GM18502 (cell line): ENCODE measurements at regions not wholly inside any gene's neighbourhood (a gene's known extent, or its start where the extent isn't known, plus 50 kb on each side); places are given as distances from the start of the nearest gene placed in this dataset.
"Not testable (repeated sequence)": the region's sequence is repeated elsewhere in the genome, so short reads cannot be mapped to it uniquely, and the experiment has no call there.

Experiments used
- ATAC-seq: cut with Tn5 transposase; IDR thresholded peaks from one replicate; pipeline ENCODE4 v1.9.1; 2021; ENCODE audit warnings: mild to moderate bottlenecking; ENCODE audit not compliant: unreplicated experiment, poor library complexity

DNA sequence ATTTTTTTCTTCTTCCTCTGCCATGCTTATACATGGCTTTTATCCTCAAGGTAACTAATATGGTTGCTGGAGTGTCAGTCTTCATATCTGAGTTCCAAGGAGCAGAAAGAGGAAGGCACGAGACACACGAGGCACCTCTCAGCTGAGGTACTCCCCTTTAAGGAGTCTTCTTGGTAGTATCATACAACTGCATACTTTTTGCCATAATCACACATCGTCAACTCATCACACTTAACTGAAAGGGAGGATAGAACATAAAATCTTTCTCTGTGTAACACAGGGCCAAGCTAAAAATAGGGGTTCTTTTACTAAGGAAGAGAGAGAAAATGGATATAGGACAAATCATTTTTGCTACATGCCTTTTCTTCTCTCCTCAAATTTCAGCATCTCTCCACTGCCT lies 104.2 kb downstream of the OXSM start:
- no peak for ATAC-seq

DNA sequence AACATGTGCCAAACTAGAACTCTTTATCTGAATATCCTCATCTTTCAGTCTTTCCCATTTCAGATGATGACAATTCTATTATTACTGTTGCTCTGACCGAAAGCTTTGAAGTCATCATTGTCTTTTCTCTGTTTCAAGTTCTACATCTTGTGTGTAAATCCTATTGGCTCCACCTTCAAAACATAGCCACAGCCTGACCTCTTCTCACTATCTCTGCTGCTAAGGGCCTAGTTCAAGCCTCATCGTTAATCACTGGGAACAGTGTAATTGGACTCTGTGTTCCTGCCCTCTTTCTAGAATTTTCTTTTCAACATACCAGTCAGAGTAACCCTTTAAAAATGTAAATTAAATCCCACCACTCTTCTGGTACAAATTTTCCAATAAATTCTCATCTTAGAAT lies 105.1 kb downstream of the OXSM start:
- no peak for ATAC-seq

- ATAC-seq, result no peak
These were observed 105.6 kb downstream of the OXSM start for GRCh38 chr3:25895443-25895842.

DNA sequence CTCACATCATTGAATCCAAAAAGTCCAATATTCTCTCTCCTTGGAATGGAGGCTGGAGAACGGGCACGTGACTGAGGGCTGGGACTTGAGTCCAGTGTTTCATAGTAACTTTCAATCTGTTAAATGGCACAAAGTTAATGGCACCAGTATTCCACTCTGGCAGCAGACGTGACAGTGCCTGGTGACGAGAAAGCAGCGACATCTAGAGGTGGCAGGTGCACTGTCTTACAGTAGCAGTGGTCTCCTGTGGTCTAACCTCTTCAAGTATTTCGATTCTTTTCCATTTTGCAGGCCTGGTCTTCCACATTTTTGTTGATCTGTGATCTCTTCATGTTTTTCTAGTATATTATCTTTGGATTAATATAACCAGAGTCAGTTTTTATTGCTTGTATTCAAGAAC lies 107.1 kb downstream of the OXSM start:
- ATAC-seq, result no peak

DNA sequence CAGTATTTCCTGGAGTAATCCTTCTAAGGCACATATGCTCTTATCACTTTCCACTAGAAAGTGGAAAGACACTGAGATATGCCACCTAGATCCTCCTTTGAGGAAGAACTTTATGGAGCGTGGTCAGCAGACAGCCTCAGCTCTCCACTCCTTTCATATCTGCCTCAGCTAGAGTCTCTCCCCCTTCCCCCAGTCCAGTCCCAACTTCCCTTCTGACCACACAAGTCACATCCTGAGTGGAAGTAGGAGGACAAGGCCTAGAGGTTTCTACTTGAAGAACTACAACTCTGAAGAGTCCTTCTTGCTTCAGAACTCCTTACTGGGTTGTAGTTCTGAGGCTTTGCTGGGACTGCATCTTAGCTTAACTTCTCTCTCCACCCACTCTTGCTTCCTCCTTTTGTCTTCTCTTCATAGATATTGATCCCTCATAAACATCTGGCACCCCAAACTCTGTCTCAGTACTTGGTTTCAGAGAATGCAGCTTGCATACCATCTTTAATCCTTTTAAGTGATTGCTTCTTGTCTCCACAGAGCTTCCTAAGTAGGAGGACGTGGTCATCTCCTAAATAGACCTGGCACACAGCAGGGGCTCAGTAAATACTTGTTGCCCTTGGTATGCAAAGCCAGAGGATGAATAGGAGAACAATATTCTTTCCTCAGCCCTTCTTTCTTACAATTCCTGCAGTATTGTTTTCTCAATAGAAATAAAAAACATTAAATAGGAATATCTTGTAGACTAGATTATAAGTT lies 109.6 kb downstream of the OXSM start:
- no peak for ATAC-seq

GRCh38 chr3:25900161-25900560 lies 110.3 kb downstream of the OXSM start:
- no peak for ATAC-seq

DNA sequence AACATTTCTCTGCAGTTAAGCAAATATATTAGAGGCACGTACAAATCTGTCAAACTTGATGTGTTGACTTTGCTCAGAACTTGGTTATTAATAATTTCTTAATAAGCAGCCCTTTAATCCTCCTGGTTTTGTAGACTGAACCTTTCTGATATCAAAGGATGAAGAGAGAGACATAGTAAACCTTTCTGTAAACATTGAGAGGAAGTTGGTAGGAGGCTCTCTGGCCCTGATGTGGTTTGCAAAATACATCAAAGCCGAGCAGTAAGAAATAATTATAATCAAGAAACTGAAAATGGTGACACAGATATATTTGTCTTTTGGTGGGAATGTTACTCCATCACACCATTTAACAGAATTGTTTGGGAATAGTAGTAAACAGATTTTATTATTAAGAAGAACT lies 111.9 kb downstream of the OXSM start:
- no peak for ATAC-seq

- no peak for ATAC-seq
These were observed 112.7 kb downstream of the OXSM start for GRCh38 chr3:25902586-25902985.

- no peak for ATAC-seq
These were observed 113.7 kb downstream of the OXSM start for GRCh38 chr3:25903371-25904129.

- no peak for ATAC-seq
These were observed 114.3 kb downstream of the OXSM start for GRCh38 chr3:25904206-25904605.

DNA sequence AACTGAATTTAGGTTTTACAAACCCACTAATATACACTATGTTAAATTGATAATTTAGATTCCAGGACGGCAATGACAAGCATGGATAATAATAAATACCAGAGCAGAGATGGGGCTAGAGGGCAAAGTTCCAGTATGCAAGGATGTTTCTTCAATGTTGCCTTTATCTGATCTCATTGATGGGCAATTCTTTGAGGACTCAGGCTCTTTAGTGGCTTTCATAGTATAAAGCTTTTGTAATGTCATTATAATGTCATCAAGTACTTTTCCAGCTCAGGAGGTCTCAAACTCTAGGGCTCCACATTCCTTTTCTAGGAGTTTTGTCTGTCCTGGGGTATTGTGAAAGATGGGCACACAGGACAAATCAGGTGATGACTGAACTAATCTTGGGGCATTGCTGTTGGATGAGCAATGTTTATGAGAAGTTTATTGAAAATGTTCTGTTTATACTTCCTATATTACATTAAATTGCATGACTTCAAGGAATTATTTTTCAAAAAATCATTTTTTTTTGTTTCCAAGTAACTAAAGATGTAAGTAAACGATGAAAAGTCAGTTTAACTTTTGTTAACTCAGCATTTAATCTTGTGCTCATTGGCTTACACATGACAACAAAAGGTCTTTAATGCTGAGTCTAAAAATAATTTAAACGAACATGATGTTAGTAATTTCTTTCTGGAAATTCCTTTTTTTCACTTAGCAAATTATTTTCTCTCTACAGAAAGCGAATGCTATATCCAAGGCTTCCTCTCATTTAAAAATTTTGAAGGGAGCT lies 116.4 kb downstream of the OXSM start:
- no peak for ATAC-seq

GRCh38 chr3:25907081-25907480 lies 117.2 kb downstream of the OXSM start:
- no peak for ATAC-seq

- ATAC-seq, result no peak
These were observed 120.2 kb downstream of the OXSM start for GRCh38 chr3:25910105-25910504.

DNA sequence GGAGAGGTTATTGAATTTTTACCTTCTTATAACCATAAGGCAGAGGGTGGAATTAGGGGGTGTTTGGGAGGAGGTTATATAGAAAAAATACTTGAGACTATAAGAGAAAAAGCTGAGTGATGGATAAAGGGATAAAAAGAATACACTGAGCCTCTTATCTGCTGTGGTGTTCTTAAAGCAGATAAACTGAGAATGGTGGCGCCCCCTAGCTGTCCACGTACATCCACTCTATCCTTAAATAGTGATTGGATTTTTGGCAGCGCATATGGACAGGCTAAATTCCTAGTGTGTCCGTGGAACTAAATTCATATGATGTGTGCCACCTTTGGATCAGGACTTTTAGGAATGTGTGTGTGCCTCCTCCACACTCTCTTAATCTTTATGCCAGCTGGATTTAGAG lies 121.1 kb downstream of the OXSM start:
- no peak for ATAC-seq

DNA sequence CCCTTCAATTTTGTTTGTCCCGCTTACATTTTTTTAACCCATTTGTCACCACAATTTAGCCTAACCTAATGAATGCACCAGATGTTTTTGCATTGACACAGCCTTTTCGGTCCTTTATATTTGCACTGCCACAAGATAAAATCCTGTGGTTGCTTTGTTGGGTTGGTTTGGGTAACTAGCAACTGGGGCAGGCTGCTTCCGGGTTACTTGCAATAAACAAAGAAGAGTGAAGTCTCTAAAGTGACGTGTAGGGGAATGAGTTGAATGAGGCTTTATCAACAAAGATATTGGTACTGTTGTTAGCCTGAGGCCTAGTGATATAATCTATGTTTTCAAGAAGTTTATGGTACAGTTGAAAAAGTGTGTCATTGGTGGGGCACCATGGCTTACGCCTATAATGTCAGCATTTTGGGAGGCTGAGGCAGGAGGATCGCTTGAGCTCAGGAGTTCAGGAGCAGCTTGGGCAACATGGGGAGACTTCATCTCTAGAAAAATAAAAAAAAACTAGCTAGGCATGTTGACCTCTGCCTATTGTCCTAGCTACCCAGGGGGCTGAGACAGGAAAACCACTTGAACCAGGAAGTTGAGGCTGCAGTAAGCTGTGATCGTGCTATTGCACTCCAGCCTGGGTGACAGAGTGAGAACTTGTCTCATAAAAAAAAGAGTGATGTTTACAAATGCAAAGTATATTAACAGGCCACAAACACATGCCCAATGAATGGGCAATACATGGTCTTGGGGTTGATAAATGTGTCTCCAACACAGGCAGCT lies 121.8 kb downstream of the OXSM start:
- ATAC-seq, result no peak

GRCh38 chr3:25913179-25913578 lies 123.3 kb downstream of the OXSM start:
- ATAC-seq, result no peak

DNA sequence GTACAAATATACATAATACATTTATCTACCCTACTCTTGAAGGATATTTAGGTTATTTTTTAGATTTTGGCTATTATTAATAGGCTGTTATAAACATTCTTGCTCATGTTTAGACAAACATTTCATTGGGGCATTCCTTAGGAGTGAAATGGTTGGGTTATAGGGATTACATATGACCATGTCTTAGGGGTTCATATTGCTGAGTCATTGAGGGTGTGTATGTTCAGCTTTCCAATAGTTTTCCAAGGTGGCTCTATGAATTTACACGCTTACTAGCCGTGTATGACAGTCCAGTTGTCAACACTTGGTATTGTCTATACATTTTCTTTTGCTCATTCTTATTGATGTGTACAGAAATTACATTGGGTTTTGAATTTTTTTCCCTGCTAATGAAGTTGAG lies 125.8 kb downstream of the OXSM start:
- ATAC-seq, result no peak

- ATAC-seq, result no peak
These were observed 126.4 kb downstream of the OXSM start for GRCh38 chr3:25916321-25916720.

- ATAC-seq, result not testable (repeated sequence)
These were observed 142.1 kb downstream of the OXSM start for GRCh38 chr3:25931967-25932366.

DNA sequence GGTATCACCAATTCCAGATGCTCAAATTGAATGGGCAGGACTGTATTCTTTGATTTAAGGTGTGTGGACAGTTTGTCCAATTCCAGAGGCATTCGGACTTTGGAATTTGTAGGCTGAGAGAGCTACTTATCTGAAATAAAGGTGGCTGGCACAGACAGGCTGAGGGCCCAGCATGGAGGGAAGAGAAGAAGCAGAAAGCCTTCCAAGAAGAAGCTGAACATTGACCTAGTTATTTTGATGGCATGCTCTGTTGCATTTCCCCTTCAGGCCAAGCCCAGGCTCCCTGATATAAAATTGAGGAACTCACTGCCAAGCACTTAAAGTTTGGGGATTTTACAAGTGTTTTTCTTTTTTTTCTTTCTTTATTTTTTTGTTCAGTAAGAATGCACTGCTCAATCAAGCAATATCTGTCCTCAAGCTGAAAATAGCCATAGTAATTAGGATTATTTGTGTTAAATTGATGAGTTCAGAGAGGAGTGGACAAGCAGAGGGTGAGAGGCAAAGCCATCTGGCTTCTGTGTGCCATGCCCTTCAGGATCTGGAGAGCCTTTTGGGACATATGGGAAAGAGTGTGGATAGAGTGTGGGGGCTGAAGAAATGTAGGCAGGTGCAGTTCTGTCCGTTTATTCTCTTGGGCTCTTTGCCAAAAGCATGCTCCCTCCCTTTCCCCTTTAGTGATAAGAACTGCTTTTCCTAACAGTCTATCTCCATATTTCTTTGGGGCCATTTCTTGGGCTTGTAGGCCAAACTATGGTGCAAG lies 148.9 kb downstream of the OXSM start:
- no peak for ATAC-seq
